Upper lobe of left lung (tissue), 4 donors: ENCODE measurements at regions not wholly inside any gene's neighbourhood (a gene's known extent, or its start where the extent isn't known, plus 50 kb on each side); places are given as distances from the start of the nearest gene placed in this dataset.

ENCODE experiments used
- CTCF ChIP-seq, 6 experiments: fragments of 450-650 bp in 4 of 6; fragments of 200-600 bp in 2 of 6; sonication (generic) in 2 of 6; IDR thresholded peaks; one replicate each; pipeline ENCODE4 v1.5.1; 2016 to 2019; ENCODE audit warnings: antibody characterized with exemption in 6 of 6
- POLR2A ChIP-seq, 4 donors: fragments of 450-650 bp; IDR thresholded peaks; one replicate each; pipeline ENCODE4 v1.5.1; 2016 to 2017; ENCODE audit warnings: antibody characterized with exemption in 4 of 4, mild to moderate bottlenecking in 2 of 4

- TF ChIP-seq CTCF (IDR thresholded peaks at IDR 0.05) = no peak
- no peak for TF ChIP-seq POLR2A (IDR thresholded peaks at IDR 0.05)
Measured at GRCh38 chr1:59218521-59219236, 78.2 kb upstream of the FGGY start.
